Right renal pelvis (tissue), 4 donors: ENCODE measurements at regions not wholly inside any gene's neighbourhood (a gene's known extent, or its start where the extent isn't known, plus 50 kb on each side); places are given as distances from the start of the nearest gene placed in this dataset.
"Not testable (repeated sequence)": the region's sequence is repeated elsewhere in the genome, so short reads cannot be mapped to it uniquely, and the experiment has no call there.

Experiments used
- DNase-seq, 4 donors: peaks; one replicate each; pipeline ENCODE4 v3.0.0-alpha.2; 2013; ENCODE audit warnings: low read depth in 4 of 4, low spot score in 3 of 4, missing footprints in 1 of 4

GRCh38 chr2:67145851-67146250 lies 251.3 kb upstream of the ETAA1 start:
- no peak for DNase-seq

- DNase-seq = no peak
Measured at GRCh38 chr2:67156796-67157195, 240.3 kb upstream of the ETAA1 start.

DNA sequence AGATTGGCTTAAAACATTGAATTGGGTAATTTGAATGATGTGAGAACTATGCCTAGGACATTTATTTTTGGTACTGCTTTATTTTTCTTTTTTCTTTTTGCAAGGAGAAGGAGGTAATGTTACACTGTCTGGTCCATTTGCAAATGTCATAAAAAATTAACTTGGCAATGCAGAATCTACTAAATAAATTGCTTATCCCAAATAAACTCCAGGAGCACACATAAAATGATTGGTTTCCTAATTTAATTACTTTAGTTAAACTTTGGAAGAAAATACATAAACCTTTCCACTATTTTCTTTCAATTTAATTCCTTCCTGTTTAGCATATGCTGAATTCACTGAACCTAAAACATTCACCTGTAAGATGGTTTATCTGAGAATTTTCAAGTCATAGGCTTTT lies 238.4 kb upstream of the ETAA1 start:
- DNase-seq = no peak

DNA sequence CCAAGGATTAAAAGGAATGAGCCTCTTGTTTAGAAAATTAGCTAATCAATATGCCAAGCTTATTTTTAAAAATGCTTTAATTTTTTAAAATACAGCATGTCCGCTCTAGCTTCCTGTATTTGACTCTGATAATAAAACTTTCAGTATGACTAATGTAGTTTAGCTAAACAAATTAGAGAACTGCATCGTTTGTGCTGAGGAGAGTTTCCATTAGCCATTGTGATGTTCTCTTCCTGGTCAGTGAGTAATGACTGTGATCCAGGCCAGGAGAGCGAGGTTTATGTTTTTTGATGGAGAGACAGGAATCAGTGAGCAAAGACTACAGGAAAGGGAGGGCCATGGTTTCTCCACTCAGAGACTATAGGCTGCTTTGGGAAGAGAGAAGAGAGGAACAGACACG lies 237.2 kb upstream of the ETAA1 start:
- DNase-seq = peak in 2 of 4 donors; percentile 4 to 25

- DNase-seq = no peak
Measured at GRCh38 chr2:67164771-67165522, 232.2 kb upstream of the ETAA1 start.

- DNase-seq = no peak
Measured at GRCh38 chr2:67165523-67165990, 231.6 kb upstream of the ETAA1 start.

DNA sequence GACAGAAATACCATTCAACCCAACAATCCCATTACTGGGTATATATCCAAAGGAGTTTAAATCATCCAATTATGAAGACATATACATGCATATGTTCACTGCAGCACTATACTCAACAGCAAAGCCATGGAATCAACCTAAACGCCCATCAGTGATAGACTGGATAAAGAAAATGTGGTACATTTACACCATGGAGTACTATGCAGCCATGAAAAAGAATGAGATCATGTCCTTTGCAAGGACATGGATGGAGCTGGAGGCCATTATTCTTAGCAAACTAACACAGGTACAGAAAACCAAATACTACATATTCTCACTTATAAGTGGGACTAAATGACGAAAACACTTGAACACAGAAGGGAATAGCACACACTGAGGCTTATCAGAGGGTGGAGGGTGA lies 230.6 kb upstream of the ETAA1 start:
- DNase-seq = not testable (repeated sequence)

- DNase-seq = no peak
Measured at GRCh38 chr2:67169417-67170140, 227.6 kb upstream of the ETAA1 start.

GRCh38 chr2:67179526-67179925 lies 217.6 kb upstream of the ETAA1 start:
- DNase-seq = no peak

DNA sequence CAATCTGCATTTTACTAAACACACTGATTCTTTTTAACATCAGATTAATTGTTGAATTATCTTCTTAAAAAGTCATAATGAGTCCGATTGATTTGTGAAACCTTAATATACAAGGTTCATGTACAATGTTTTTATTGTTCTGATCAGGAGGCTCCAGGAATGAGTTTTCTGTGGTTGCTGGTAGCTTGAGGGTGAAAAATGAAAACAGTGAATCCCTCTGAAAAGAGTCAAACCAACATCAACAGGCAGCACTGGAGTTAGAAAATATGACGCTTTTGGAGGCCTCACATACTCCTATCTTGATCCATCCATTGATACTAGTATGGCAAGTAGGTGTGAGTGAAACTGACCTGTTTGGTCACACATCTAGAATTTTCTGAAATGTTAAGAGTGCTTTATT lies 216.3 kb upstream of the ETAA1 start:
- no peak for DNase-seq

DNA sequence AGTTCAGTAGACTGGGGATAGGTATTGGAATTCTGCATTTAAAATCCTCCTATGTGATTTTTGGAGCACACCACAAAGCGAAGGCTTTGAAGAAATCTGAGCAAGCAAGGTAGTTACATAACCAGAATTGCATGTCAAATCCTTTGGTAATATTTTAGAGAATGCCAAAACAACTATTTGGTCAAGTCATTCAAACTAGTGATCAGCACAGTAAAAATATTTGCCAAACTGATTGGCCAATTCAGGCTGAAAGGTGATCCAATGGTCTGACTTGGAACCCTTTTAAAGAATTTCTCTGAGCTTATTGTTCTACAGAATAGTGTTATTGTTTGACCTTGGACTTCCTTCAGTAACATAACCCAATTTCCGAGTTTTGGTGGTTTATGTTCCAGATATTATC lies 214.2 kb upstream of the ETAA1 start:
- no peak for DNase-seq

- no peak for DNase-seq
Measured at GRCh38 chr2:67186326-67186725, 210.8 kb upstream of the ETAA1 start.

DNA sequence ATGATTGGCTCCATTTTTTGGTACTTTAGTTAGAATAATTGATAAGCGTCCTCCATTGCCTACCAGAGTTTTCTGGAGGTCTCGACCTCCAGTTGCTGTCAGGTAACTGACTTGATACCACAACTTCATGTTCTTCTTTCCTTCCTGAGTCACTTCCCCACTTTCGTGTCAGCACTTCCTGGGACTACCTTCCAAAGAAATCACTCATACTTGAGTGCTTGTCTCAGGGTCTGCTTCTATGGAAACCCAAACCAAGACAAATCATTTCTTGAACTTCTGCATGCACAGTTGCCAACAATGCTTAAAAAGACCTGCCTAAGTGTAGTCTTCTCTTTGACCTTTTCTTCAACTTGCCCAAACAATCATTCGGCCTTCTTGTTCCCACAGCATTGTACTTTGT lies 210.3 kb upstream of the ETAA1 start:
- DNase-seq = no peak

DNA sequence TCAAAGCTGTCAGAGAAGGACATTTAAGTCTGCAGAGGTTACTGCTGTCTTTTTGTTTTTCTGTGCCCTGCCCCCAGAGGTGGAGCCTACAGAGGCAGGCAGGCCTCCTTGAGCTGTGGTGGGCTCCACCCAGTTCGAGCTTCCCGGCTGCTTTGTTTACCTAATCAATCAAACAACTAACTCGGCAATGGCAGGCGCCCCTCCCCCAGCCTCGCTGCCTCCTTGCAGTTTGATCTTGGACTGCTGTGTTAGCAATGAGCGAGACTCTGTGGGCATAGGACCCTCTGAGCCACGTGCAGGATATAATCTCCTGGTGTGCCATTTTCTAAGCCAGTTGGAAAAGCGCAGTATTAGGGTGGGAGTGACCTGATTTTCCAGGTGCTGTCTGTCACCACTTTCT lies 201.8 kb upstream of the ETAA1 start:
- DNase-seq = not testable (repeated sequence)

GRCh38 chr2:67201521-67201920 lies 195.6 kb upstream of the ETAA1 start:
- DNase-seq = no peak

- no peak for DNase-seq
Measured at GRCh38 chr2:67204349-67204748, 192.8 kb upstream of the ETAA1 start.

DNA sequence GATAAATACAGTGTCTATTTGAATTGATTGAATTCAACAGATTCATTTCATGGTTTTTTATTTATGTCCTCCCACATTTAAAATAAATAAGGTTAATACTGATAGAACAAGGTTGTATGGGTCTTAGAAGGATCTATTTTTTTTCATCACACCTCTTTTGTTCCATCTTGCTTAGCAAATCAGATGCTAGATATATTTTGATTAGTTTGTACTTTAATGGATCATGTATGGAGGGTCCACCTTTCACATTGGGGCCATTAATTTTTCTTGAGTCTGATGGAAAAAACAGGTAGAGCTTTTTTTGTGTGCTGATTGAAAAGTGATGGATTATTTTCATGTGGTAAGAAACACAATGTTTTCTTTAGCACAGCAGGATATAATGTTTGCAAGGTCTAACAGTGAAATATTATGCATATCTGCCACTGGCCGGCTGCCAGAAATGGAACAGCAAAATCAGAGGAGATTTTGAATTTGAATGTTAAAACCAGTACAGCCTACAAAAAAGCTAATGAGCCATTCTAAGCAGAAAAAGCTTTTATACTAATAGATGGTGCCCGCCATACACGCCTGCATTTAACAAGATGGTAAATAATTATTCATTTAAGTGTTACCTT lies 188.1 kb upstream of the ETAA1 start:
- no peak for DNase-seq

GRCh38 chr2:67210430-67210829 lies 186.7 kb upstream of the ETAA1 start:
- DNase-seq = no peak

DNA sequence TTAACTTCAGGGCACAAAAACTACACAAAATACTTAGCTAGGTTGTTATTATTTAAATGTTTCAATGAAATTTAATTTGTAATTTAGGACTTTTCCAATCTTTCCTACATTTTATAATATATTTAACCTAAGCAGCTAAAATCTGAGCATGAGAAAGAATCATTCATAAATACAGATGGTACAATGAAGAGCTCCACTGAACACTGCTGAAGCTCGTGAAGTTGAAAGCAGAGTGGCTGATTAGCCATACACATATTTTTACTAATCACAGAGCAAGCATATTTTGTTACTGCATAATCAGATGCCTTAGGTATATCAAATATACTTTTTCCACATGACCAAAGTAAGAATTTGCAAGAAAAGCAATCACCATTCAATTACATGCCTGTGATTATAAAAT lies 184.9 kb upstream of the ETAA1 start:
- no peak for DNase-seq

GRCh38 chr2:67213270-67213670 lies 183.9 kb upstream of the ETAA1 start:
- DNase-seq = no peak

- DNase-seq = no peak
Measured at GRCh38 chr2:67213677-67214402, 183.3 kb upstream of the ETAA1 start.
